Thoracic aorta (tissue), 2 donors: ENCODE measurements at regions not wholly inside any gene's neighbourhood (a gene's known extent, or its start where the extent isn't known, plus 50 kb on each side); places are given as distances from the start of the nearest gene placed in this dataset.

ENCODE experiments used
- ATAC-seq: fragments of 150-250 bp; one replicate; pipeline ENCODE4 v1.8.0; 2017; ENCODE audit warnings: low read depth; ENCODE audit not compliant: insufficient number of reproducible peaks, low FRiP score
- DNase-seq: peaks from one replicate; pipeline ENCODE4 v3.0.0-alpha.2; 2020; ENCODE audit warnings: low spot score
- H3K27ac ChIP-seq, 2 donors: fragments of 200-600 bp; sonication (generic); 1 replicate in 1 of 2; 2 replicates in 1 of 2; pipeline ENCODE4 v1.5.1; 2016; ENCODE audit warnings: mild to moderate bottlenecking in 2 of 2, moderate library complexity in 2 of 2
- H3K27me3 ChIP-seq: fragments of 200-600 bp; sonication (generic); replicated peaks from 2 replicates; pipeline ENCODE4 v1.6.0; 2016; ENCODE audit warnings: mild to moderate bottlenecking; ENCODE audit not compliant: insufficient read depth
- H3K36me3 ChIP-seq: fragments of 200-600 bp; sonication (generic); one replicate; pipeline ENCODE4 v1.5.1; 2016
- H3K4me1 ChIP-seq, 2 donors: fragments of 200-600 bp; sonication (generic); 1 replicate in 1 of 2; 2 replicates in 1 of 2; pipeline versions ENCODE4 v1.5.1 to v1.6.0; 2016; ENCODE audit warnings: low read depth in 2 of 2, mild to moderate bottlenecking in 1 of 2; ENCODE audit not compliant: control insufficient read depth in 1 of 2
- H3K4me3 ChIP-seq: fragments of 200-600 bp; sonication (generic); 2 replicates; pipeline ENCODE4 v1.5.1; 2016; ENCODE audit warnings: mild to moderate bottlenecking
- H3K9me3 ChIP-seq: fragments of 200-600 bp; sonication (generic); 2 replicates; pipeline ENCODE4 v1.5.1; 2016
- CTCF ChIP-seq: fragments of 200-600 bp; sonication (generic); IDR thresholded peaks from one replicate; pipeline ENCODE4 v1.5.1; 2019; ENCODE audit warnings: antibody characterized with exemption

GRCh38 chr20:57883224-57883623 lies 173.4 kb upstream of the PMEPA1 start:
- H3K4me1 ChIP-seq = peaks cover 4 to 16% of the 10 kb centered on the region in 2 donors
- ATAC-seq (no peak), DNase-seq (no peak)
- no peaks in the 10 kb centered on the region for H3K27me3 ChIP-seq
- no peak for TF ChIP-seq CTCF
- H3K9me3 ChIP-seq = no peaks in the 10 kb centered on the region
- no peak overlapping the region for H3K27ac ChIP-seq
- no peak overlapping the region for H3K4me3 ChIP-seq
- no peaks in the 10 kb centered on the region for H3K36me3 ChIP-seq

GRCh38 chr20:57882451-57883161 lies 172.8 kb upstream of the PMEPA1 start:
- Histone ChIP-seq H3K4me1 (peaks cover 4 to 21% of the 10 kb centered on the region in 2 donors), H3K27me3 (no peaks in the 10 kb centered on the region), H3K4me3 (no peak overlapping the region), H3K36me3 (no peaks in the 10 kb centered on the region), H3K27ac (no peak overlapping the region), H3K9me3 (no peaks in the 10 kb centered on the region)
- no peak for ATAC-seq
- no peak for TF ChIP-seq CTCF
- no peak for DNase-seq

GRCh38 chr20:57881466-57882385 lies 171.9 kb upstream of the PMEPA1 start:
- TF ChIP-seq CTCF = no peak
- ATAC-seq (no peak), DNase-seq (no peak)
- Histone ChIP-seq H3K27me3 (no peaks in the 10 kb centered on the region), H3K4me1 (peaks cover 4 to 30% of the 10 kb centered on the region in 2 donors), H3K4me3 (no peak overlapping the region), H3K36me3 (no peaks in the 10 kb centered on the region), H3K27ac (no peak overlapping the region), H3K9me3 (no peaks in the 10 kb centered on the region)

- no peak for TF ChIP-seq CTCF
- H3K4me1 ChIP-seq = peaks cover 4 to 32% of the 10 kb centered on the region in 2 donors
- no peaks in the 10 kb centered on the region for H3K27me3 ChIP-seq
- no peak overlapping the region for H3K4me3 ChIP-seq
- H3K9me3 ChIP-seq = no peaks in the 10 kb centered on the region
- no peak overlapping the region for H3K27ac ChIP-seq
- DNase-seq (no peak), ATAC-seq (no peak)
- no peaks in the 10 kb centered on the region for H3K36me3 ChIP-seq
Observed at GRCh38 chr20:57880571-57880892, 170.7 kb upstream of the PMEPA1 start.

- Histone ChIP-seq H3K4me1 (peaks cover 4 to 32% of the 10 kb centered on the region in 2 donors), H3K36me3 (no peaks in the 10 kb centered on the region), H3K27me3 (no peaks in the 10 kb centered on the region), H3K9me3 (no peaks in the 10 kb centered on the region), H3K4me3 (peak overlapping the region; percentile 36), H3K27ac (peak overlapping the region in 1 of 2 donors; percentile 28)
- TF ChIP-seq CTCF = no peak
- DNase-seq (no peak), ATAC-seq (no peak)
Observed at GRCh38 chr20:57879779-57880570, 170.2 kb upstream of the PMEPA1 start.
